ENCODE measurements at regions not wholly inside any gene's neighbourhood (a gene's known extent, or its start where the extent isn't known, plus 50 kb on each side); places are given as distances from the start of the nearest gene placed in this dataset.
A peak's percentile ranks its signal among the peaks of the same experiment; 100 is the strongest.

- no peak overlapping the region for H3K4me3 ChIP-seq (ENCODE audit: control insufficient read depth, low read depth, low read length)
- DNase-seq (ENCODE audit: low read depth): no peak
- no peak for TF ChIP-seq CTCF (conservative IDR thresholded peaks at IDR 0.05; ENCODE audit: control insufficient read depth, insufficient read depth, low read depth, low read length)
Measured at GRCh38 chr1:116243333-116244054, 129.6 kb upstream of the ATP1A1 start.

DNA sequence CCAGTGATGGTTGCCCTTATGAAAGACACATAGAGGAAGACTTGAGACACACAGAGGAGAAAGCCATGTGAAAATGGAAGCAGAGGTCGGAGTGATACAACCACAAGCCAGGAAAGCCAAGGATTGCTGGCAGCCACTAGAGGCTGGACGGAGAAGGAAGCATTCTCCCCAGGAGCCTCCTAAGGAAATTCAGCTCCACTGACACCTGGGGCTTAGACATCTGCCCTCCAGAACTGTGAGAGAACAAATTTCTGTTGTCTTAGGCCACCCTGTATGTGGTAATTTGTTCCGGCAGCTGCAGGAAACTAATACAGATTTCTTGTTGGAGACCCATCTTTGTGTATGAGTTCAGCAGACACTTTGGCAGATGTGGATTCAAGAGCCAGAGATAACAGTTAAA lies 126.9 kb upstream of the ATP1A1 start:
- no peak for TF ChIP-seq CTCF (conservative IDR thresholded peaks at IDR 0.05; ENCODE audit: control insufficient read depth, insufficient read depth, low read depth, low read length)
- no peak overlapping the region for H3K4me3 ChIP-seq (ENCODE audit: control insufficient read depth, low read depth, low read length)
- DNase-seq (ENCODE audit: low read depth): no peak

DNA sequence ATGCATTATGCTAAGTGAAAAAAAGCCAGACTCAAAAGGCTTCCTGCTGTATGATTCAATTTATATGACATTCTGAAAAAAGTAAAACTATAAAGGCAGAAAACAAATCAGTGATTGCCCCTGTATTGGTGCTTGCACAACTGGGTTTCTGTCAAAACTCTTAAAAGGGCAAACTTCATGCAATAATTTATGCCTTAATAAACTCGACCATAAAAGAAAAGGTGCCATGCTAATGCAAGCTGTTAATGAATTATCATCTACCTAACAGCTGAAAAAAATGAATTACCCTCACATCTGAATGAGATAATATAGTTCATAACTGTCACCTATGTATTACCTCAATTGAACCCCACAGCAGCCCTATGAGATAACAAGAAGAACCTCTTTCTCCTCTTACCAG lies 120.8 kb upstream of the ATP1A1 start:
- no peak for DNase-seq (ENCODE audit: low read depth)
- no peak for TF ChIP-seq CTCF (conservative IDR thresholded peaks at IDR 0.05; ENCODE audit: control insufficient read depth, insufficient read depth, low read depth, low read length)
- no peak overlapping the region for H3K4me3 ChIP-seq (ENCODE audit: control insufficient read depth, low read depth, low read length)

DNA sequence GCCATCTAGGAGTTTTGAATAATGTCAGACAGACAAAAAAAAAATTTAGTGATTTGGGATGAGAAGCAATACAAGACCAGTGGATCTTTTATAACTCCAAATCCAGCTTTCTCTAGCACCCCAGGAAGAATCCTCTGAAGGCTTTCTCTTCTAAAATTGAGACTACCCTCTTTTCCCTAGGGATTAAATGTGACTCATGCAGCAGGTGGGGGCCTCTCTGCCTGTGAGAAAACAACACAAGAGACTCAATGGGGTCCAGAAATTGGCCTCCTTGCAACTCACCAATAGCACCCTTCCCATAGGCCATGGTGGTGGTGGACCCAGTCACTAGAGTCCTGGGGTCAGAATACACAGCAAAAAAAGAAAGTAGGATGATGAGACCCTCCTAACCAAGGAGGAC lies 120.3 kb upstream of the ATP1A1 start:
- H3K4me3 ChIP-seq (ENCODE audit: control insufficient read depth, low read depth, low read length): no peak overlapping the region
- TF ChIP-seq CTCF (conservative IDR thresholded peaks at IDR 0.05; ENCODE audit: control insufficient read depth, insufficient read depth, low read depth, low read length): no peak
- DNase-seq (ENCODE audit: low read depth): no peak

- DNase-seq (ENCODE audit: low read depth): no peak
- H3K4me3 ChIP-seq (ENCODE audit: control insufficient read depth, low read depth, low read length): no peak overlapping the region
- TF ChIP-seq CTCF (conservative IDR thresholded peaks at IDR 0.05; ENCODE audit: control insufficient read depth, insufficient read depth, low read depth, low read length): no peak
Measured at GRCh38 chr1:116253566-116254382, 119.3 kb upstream of the ATP1A1 start.

DNA sequence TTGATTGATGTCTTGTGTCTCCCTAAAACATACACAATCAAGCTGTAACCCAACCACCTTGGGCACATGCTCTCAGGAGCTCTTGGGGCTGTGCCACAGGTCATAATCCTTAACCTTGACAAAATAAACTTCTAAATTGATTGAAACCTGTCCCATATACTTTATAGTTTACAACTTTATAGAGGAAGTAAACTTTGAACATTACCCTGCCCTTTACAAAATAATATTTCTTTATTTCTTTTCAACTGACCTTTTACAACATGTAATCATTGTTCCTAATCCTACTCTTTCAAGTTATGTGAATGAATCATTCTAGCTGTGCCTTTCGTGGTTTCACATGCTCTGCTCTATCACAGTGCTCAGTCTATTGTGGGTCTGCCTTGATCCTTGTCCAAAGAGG lies 118.3 kb upstream of the ATP1A1 start:
- peak; percentile 3 for DNase-seq (ENCODE audit: low read depth)
- TF ChIP-seq CTCF (conservative IDR thresholded peaks at IDR 0.05; ENCODE audit: control insufficient read depth, insufficient read depth, low read depth, low read length): no peak
- H3K4me3 ChIP-seq (ENCODE audit: control insufficient read depth, low read depth, low read length): no peak overlapping the region

Measured in fibroblast of mammary gland (primary cell).